HG02870 (cell line): ENCODE measurements at regions not wholly inside any gene's neighbourhood (a gene's known extent, or its start where the extent isn't known, plus 50 kb on each side); places are given as distances from the start of the nearest gene placed in this dataset.

Source experiments
- ATAC-seq: cut with Tn5 transposase; IDR thresholded peaks from one replicate; pipeline ENCODE4 v1.9.1; 2021; ENCODE audit warnings: mild to moderate bottlenecking, moderate library complexity; ENCODE audit not compliant: unreplicated experiment

GRCh38 chr11:64456509-64457320, 97.8 kb downstream of the RPS6KA4 start:
- no peak for ATAC-seq

GRCh38 chr11:64457416-64458010, 98.2 kb upstream of the SLC22A11 start:
- no peak for ATAC-seq

- no peak for ATAC-seq
These were observed 96.7 kb upstream of the SLC22A11 start for GRCh38 chr11:64458997-64459396.

GRCh38 chr11:64459609-64460008, 96.1 kb upstream of the SLC22A11 start:
- ATAC-seq, result no peak

GRCh38 chr11:64461081-64461480, 94.7 kb upstream of the SLC22A11 start:
- ATAC-seq, result no peak

DNA sequence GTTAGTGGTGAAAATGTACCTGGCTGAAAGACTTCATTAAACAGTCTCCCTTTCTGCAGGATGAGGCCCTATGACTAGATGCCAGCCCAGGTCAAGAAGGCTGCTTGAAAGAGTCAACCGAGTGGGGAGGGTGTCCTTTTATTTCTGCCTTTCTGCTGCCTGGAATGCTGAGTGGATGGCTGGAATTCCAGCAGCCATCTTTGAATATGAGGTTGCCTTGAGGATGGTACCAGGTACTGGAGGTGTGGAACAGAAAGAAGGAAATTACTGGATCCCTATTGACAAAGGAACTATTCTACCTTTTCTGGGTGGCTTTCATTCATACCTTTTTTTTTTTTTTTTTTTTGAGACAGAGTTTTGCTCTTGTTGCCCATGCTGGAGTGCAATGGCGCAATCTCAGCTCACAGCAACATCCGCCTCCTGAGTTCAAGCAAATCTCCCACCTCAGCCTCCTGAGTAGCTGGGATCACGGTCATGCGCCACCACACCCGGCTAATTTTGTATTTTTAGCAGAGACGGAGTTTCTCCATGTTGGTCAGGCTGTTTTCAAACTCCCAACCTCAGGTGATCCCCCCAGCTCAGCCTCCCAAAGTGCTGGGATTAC, 89.5 kb upstream of the SLC22A11 start:
- no peak for ATAC-seq

DNA sequence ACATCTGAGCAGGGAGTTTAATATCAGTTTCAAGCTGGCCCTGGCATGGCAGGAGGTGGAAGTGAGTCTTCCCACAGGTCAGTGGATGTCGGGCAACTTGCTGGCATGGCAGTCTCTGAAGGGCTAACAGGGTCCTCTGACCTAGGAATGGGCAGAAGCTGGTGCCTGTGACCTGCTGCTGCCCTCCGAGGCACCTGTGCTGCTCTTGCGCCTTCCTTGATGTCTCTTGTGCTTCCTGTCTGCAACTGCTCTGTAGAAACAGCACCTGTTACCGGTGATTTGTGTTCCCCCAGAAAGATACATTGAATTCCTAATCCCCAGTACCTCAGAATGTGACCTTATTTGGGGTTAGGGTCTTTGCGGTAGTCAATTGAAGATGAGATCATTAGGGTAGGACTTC, 86.5 kb upstream of the SLC22A11 start:
- no peak for ATAC-seq

GRCh38 chr11:64472593-64473455, 82.9 kb upstream of the SLC22A11 start:
- no peak for ATAC-seq

DNA sequence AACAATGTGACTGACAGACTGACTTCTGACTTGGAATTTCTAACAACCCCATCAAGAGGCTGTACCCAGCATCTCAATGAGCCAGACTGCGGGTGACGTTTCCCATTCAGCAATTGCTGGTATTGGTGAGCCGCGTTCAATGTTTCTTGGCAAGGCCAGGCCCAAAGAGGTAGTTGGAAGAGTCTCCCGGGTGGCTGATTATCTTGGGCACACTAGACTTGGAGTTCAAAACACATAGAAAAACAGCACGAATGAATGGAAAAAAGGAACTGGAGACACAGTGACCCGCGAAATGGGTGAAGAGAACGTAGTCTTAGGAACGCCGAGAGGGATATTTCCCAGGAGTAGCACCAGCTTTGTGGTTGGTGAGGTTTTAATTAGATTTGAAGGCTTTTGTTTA, 81.1 kb upstream of the SLC22A11 start:
- ATAC-seq, result no peak

DNA sequence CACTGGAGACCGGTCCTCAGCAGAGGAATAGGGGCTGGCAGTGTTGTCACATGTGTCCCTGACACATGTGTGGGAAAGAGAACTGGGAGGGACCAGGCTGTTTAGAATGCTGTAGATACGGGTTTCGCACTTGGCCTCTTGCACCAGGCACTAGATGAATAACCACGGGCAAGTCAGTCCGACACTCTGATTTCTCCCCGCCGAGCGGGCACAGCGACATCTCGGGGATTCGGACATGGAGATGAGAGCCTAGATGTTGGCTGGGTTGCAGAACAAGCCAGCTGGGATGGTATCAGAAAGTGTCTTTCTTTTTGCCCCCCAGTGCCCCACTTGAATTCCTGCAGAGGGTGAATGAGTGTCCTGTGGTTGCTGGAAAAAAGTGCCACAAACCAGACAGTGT, 80.6 kb upstream of the SLC22A11 start:
- ATAC-seq, result no peak

- no peak for ATAC-seq
These were observed 78.9 kb upstream of the SLC22A11 start for GRCh38 chr11:64476881-64477280.

DNA sequence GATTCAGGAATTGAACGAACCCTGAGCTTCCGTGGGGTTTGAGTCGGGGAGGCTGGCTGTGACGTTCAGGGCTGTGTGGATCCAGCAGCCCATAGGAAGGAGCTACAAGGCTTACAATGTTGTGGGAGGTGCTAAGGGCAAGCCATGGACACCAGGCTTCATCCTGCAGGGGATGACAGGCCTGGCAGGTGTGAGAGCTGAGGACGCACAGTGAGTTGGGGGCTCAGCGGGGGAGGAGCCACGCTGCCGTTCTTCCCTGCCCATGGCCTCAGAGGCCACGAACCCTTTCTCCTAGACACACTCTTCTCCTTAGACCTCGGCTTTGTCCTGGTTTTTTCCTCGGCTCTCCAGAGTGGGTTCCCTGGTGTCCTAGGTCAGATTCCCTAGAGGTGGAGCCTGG, 78.1 kb upstream of the SLC22A11 start:
- no peak for ATAC-seq

DNA sequence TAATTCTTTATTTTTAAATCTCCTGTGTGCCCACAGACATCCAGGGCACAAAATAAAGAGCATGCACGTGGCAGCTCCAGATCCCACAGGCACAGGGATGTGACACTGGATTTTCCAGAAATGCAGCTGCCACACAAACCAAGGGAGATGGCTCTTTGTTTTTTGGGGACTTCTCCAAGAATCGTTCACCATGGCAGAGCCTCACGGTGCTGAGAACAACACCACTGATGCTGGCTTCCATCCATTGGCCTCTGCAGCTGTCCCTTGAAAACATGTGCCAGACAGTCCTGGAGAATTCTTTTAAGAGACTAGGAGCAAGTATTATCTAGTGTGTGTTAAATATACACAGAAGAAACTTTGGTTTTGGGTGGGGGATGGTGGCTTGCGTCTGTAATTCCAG, 73.2 kb upstream of the SLC22A11 start:
- no peak for ATAC-seq

DNA sequence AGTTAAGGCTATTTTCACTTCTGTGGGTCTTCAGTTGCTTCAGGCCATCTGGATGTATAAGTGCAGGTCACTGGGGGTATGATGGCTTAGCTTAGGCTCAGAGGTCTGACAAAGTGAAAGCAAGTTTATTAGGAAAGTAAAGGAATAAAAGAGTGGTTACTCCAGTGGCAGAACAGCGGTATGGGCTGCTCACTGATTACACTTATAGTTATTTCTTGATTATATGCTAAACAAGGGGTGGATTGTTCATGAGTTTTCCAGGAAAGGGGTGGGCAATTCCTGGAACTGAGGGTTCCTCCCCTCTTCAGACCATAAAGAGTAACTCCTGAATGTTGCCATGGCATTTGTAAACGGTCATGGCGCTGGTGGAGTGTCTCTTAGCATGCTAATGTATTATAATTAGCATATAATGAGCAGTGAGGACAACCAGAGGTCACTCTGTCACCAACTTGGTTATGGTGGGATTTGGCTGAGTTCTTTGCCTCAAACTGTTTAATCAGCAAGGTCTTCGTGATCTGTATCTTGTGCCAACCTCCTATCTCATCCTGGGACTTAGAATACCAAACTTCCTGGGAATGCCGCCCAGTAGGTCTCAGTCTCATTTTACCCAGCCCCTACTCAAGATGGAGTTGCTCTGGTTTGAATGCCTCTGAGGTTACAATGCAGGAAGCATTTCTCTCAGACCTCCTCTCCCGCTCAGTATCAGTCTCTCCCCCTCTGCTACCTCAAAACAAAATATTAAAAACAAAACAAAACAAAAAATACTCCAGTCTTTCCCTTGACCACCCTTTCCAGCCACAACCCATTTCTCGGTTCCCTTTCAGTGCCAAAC, 71.3 kb upstream of the SLC22A11 start:
- ATAC-seq, result no peak

GRCh38 chr11:64485074-64485473, 70.7 kb upstream of the SLC22A11 start:
- no peak for ATAC-seq

- ATAC-seq, result no peak
These were observed 65.8 kb upstream of the SLC22A11 start for GRCh38 chr11:64489831-64490441.

GRCh38 chr11:64490562-64491216, 65.1 kb upstream of the SLC22A11 start:
- ATAC-seq, result no peak

DNA sequence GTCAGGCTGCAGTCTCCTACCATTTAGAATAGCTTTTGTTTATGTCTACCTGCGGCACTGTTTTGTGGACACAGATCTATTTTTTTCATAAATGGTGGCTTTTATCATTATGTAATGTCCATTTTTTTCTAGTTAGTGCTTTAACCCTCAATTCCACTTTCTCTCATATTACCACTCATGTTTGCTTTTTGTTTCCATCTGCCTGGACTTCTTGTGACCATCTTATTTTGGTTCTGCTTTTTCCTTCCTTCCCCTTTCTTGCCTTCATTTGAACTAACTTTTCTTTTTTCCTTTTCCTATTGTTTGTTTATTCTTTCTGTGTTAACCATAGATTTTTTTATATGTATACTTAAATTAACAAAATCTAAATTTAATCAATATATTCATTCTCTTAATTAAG, 63.2 kb upstream of the SLC22A11 start:
- ATAC-seq, result no peak

DNA sequence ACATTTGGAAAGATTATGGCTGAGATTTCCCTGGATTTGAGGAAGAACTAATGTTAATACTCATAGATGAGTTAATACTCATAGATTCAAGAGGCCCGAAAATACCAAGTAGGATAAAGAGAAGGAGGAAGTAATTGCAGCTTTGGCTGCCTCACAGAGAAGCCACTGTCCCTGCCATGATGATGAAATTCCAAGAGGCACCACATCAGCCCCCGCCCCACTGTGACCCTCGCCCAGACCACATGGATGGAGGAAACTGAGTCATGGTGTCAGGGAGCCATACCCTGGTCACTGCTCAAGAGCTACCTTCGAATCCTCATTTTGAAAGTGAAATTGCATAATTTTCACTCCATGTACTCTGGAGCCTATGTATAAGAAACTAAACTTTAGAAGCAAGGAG, 57.6 kb upstream of the SLC22A11 start:
- ATAC-seq, result no peak
